Chondrocyte (in vitro differentiated cells): ENCODE measurements at regions not wholly inside any gene's neighbourhood (a gene's known extent, or its start where the extent isn't known, plus 50 kb on each side); places are given as distances from the start of the nearest gene placed in this dataset.

Experiments used
- DNase-seq: peaks from one replicate; pipeline ENCODE4 v3.0.0; 2021; ENCODE audit warnings: mixed read lengths, low spot score
- H3K27ac Mint-ChIP-seq: one replicate; pipeline ENCODE4 v1.8.0; 2021; ENCODE audit warnings: mild to moderate bottlenecking, moderate library complexity, mixed read lengths; ENCODE audit not compliant: unreplicated experiment
- H3K27me3 Mint-ChIP-seq: 2 replicates; pipeline ENCODE4 v1.8.0; 2021; ENCODE audit warnings: low read depth, mixed read lengths
- H3K36me3 Mint-ChIP-seq: 2 replicates; pipeline ENCODE4 v1.8.0; 2021; ENCODE audit warnings: low read depth, mixed read lengths
- H3K4me1 Mint-ChIP-seq: 2 replicates; pipeline ENCODE4 v1.8.0; 2021; ENCODE audit warnings: low read depth, mild to moderate bottlenecking, mixed read lengths
- H3K4me3 Mint-ChIP-seq: one replicate; pipeline ENCODE4 v1.8.0; 2021; ENCODE audit warnings: mild to moderate bottlenecking, moderate library complexity, mixed read lengths; ENCODE audit not compliant: unreplicated experiment
- H3K9me3 Mint-ChIP-seq: 2 replicates; pipeline ENCODE4 v1.8.0; 2021; ENCODE audit warnings: low read depth, mixed read lengths
- CTCF ChIP-seq: fragments of 200-600 bp; sonication (generic); IDR thresholded peaks from 2 replicates; pipeline ENCODE4 v1.5.0; 2021; ENCODE audit warnings: antibody characterized with exemption, mild to moderate bottlenecking, moderate library complexity

GRCh38 chr7:114857605-114858004 is 64.3 kb upstream of the MDFIC start:
- peaks cover 9% of the 10 kb centered on the region for H3K4me1 Mint-ChIP-seq
- no peak for TF ChIP-seq CTCF
- no peak overlapping the region for H3K27ac Mint-ChIP-seq
- no peak overlapping the region for H3K4me3 Mint-ChIP-seq
- no peak for DNase-seq
- no peaks in the 10 kb centered on the region for H3K9me3 Mint-ChIP-seq
- no peaks in the 10 kb centered on the region for H3K36me3 Mint-ChIP-seq
- no peaks in the 10 kb centered on the region for H3K27me3 Mint-ChIP-seq

- H3K4me1 Mint-ChIP-seq, result peaks cover 15% of the 10 kb centered on the region
- H3K4me3 Mint-ChIP-seq, result no peak overlapping the region
- no peaks in the 10 kb centered on the region for H3K36me3 Mint-ChIP-seq
- no peak overlapping the region for H3K27ac Mint-ChIP-seq
- no peak for DNase-seq
- no peaks in the 10 kb centered on the region for H3K9me3 Mint-ChIP-seq
- no peak for TF ChIP-seq CTCF
- H3K27me3 Mint-ChIP-seq, result no peaks in the 10 kb centered on the region
Measured at GRCh38 chr7:114859477-114859876, 62.4 kb upstream of the MDFIC start.

- no peak for DNase-seq
- Mint-ChIP-seq H3K4me1 (peaks cover 17% of the 10 kb centered on the region), H3K27me3 (no peaks in the 10 kb centered on the region), H3K27ac (no peak overlapping the region), H3K9me3 (no peaks in the 10 kb centered on the region), H3K4me3 (no peak overlapping the region), H3K36me3 (no peaks in the 10 kb centered on the region)
- no peak for TF ChIP-seq CTCF
Measured at GRCh38 chr7:114860206-114860605, 61.7 kb upstream of the MDFIC start.

DNA sequence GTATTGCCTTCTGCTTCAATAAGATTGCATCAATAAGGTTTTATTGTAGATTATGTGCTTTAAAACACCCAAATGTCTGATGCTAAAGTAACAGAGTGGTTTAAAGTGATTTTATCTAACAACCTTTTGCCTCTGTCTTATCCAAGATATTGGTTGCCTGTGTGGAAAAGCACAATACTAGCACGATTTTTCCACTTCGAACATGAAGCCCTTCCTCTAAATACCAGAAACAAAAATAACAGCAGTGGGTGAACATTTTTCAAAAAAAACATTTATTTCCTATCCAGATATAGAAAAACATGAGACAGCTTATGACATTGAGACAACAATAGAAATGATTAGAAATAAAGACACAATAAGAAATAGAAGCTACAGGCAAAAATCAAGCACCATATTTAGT is 59.5 kb upstream of the MDFIC start:
- TF ChIP-seq CTCF, result no peak
- Mint-ChIP-seq H3K36me3 (no peaks in the 10 kb centered on the region), H3K4me3 (no peak overlapping the region), H3K27ac (no peak overlapping the region), H3K4me1 (peaks cover 8% of the 10 kb centered on the region), H3K27me3 (no peaks in the 10 kb centered on the region), H3K9me3 (no peaks in the 10 kb centered on the region)
- no peak for DNase-seq

DNA sequence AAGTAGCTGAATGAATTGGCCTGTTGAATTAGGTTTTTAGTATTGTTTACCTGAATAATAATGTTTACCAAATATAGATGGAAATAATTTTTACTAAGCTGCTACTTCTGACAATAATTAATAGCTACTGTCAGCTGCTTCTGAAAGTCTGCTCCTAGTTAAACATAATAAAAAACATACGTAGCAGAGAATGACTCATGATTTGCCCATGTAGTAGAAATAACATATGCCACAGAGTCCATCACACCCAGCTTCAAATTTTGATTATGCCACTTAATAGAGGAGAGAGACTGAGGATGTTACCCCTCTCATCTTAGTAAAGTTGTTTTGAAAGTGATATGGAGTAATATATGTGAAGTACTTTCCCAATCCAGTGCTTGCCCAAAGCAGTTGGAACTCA is 57.6 kb upstream of the MDFIC start:
- Mint-ChIP-seq H3K4me1 (peaks cover 8% of the 10 kb centered on the region), H3K36me3 (no peaks in the 10 kb centered on the region), H3K9me3 (no peaks in the 10 kb centered on the region), H3K27me3 (no peaks in the 10 kb centered on the region), H3K4me3 (no peak overlapping the region), H3K27ac (no peak overlapping the region)
- no peak for DNase-seq
- no peak for TF ChIP-seq CTCF
